Mucosa of descending colon (tissue), 3 donors: ENCODE measurements at regions not wholly inside any gene's neighbourhood (a gene's known extent, or its start where the extent isn't known, plus 50 kb on each side); places are given as distances from the start of the nearest gene placed in this dataset.

Experiments
- ATAC-seq: fragments of 200-7000 bp; cut with Tn5 transposase; one replicate; pipeline ENCODE4 v1.9.1; 2020; ENCODE audit warnings: mild to moderate bottlenecking, moderate library complexity
- DNase-seq, 3 donors: peaks; one replicate each; pipeline ENCODE4 v3.0.0-alpha.2; 2020
- H3K36me3 ChIP-seq: fragments of 200-600 bp; one replicate; pipeline ENCODE4 v1.8.0; 2021; ENCODE audit warnings: low read depth, mild to moderate bottlenecking
- H3K4me1 ChIP-seq: fragments of 200-600 bp; one replicate; pipeline ENCODE4 v1.8.0; 2021; ENCODE audit warnings: low read depth, mild to moderate bottlenecking
- H3K4me3 ChIP-seq: fragments of 200-600 bp; one replicate; pipeline ENCODE4 v1.8.0; 2021; ENCODE audit warnings: mild to moderate bottlenecking
- H3K9me3 ChIP-seq: fragments of 200-600 bp; one replicate; pipeline ENCODE4 v1.8.0; 2021; ENCODE audit warnings: mild to moderate bottlenecking
- CTCF ChIP-seq: fragments of 200-600 bp; IDR thresholded peaks from one replicate; pipeline ENCODE4 v1.8.0; 2022; ENCODE audit warnings: antibody characterized with exemption, mild to moderate bottlenecking
- intact Hi-C, 2 donors: fragments of 100-400 bp; cut with DNase I in 1 of 2; cut with micrococcal nuclease in 1 of 2; formaldehyde crosslinking; loops; one replicate each; pipeline versions ENCODE4 v1.11.0 to v1.11.1; 2022; cut with DNase I, micrococcal nuclease
- donor health status: DM: no; HTN: no; CAD: no; lungs with moderate emphysema.
- donor health status: DM: no; HTN: no; CAD: no.
- donor health status: DM: no; HTN: yes; CAD: no.

GRCh38 chr4:123480706-123481418 is 84.3 kb downstream of the SPRY1 start:
- no peak for DNase-seq
- H3K4me3 ChIP-seq, result no peak overlapping the region
- H3K4me1 ChIP-seq, result peaks cover 8% of the 10 kb centered on the region
- H3K36me3 ChIP-seq, result no peaks in the 10 kb centered on the region
- no peaks in the 10 kb centered on the region for H3K9me3 ChIP-seq
- intact Hi-C loops, result no loop called here
- TF ChIP-seq CTCF, result no peak
- ATAC-seq, result no peak

GRCh38 chr4:123481717-123482116 is 85.1 kb downstream of the SPRY1 start:
- Histone ChIP-seq H3K9me3 (no peaks in the 10 kb centered on the region), H3K4me1 (peaks cover 8% of the 10 kb centered on the region), H3K36me3 (no peaks in the 10 kb centered on the region), H3K4me3 (no peak overlapping the region)
- intact Hi-C loops, result no loop called here
- DNase-seq, result no peak
- TF ChIP-seq CTCF, result no peak
- ATAC-seq, result no peak

DNA sequence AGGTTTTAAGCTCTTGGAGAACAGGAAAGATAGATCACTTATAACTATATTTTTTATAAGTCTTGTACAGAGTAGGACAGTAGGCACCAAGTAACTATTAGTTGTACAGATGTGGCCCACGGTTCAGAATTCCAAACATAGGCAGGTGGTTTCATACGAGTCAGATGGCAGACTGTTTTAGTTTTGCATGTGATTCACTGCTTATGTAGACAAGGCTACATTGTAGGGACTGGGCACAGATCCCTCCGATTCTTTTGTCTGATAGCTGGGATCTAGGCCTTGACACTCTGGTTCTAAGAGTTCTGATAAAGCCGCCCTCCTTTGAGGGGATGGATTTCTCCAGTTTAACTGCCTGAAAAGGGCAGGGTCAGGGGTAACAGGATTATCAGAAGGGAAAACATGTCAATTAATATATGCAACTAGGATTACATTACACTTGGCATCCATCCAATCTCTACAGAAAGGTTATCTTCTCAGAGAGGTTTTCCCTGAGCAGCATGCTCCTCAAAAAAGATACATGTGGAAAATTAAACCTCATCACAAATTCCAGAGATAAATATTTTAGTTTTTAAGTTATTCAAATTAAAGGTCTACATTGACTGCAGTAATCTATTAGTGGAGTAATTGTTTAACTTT is 87.8 kb downstream of the SPRY1 start:
- ATAC-seq (no peak), DNase-seq (no peak)
- Histone ChIP-seq H3K36me3 (no peaks in the 10 kb centered on the region), H3K4me3 (no peak overlapping the region), H3K4me1 (peaks cover 2% of the 10 kb centered on the region), H3K9me3 (no peaks in the 10 kb centered on the region)
- intact Hi-C loops, result no loop called here
- TF ChIP-seq CTCF, result no peak

GRCh38 chr4:123485601-123486000 is 89.0 kb downstream of the SPRY1 start:
- Histone ChIP-seq H3K4me3 (no peak overlapping the region), H3K36me3 (no peaks in the 10 kb centered on the region), H3K4me1 (no peaks in the 10 kb centered on the region), H3K9me3 (no peaks in the 10 kb centered on the region)
- DNase-seq (no peak), ATAC-seq (no peak)
- no peak for TF ChIP-seq CTCF
- intact Hi-C loops, result no loop called here

DNA sequence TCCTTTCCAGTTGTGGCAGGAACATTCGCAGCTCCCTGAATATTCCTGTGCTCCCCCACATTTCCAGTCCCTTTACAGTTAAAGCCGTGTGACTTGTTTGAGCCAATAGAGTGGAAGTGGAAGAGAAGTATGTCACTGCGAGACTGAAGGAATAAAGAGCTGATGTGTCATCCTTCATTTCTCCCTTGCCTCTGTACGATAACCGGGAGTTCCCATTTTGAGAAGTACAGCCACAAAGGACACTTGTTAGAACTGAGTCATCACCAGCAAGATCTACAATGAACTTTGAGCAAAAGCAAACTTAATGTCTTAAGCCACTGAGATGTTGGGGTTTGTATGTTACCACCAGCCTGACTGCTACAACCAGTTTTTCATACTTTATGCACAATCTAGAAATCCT is 92.3 kb downstream of the SPRY1 start:
- H3K4me3 ChIP-seq, result no peak overlapping the region
- no peaks in the 10 kb centered on the region for H3K4me1 ChIP-seq
- no peak for TF ChIP-seq CTCF
- intact Hi-C loops, result no loop called here
- H3K36me3 ChIP-seq, result no peaks in the 10 kb centered on the region
- no peak for DNase-seq
- ATAC-seq, result peak; percentile 99
- H3K9me3 ChIP-seq, result no peaks in the 10 kb centered on the region
